ENCODE measurements at regions not wholly inside any gene's neighbourhood (a gene's known extent, or its start where the extent isn't known, plus 50 kb on each side); places are given as distances from the start of the nearest gene placed in this dataset.

DNA sequence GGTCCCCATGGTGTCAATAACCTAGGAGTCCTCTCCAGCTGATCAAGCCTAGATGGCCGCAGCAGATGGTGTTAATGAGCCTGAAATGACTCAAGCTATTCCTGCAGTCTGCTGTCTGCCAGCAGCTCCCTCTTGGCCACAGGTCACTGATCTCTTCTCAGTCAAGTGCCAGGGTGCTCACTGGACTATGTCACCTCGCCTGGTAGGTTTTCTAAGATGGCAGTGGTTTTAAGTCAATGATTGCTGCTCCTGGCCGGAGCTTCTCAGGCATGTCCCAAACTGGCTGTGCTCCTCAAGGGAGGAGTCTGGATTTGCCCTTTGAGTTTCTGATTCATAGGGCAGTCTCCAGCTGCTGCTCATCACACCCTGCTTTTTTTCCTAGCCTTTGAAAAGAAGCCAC lies 58.6 kb upstream of the SHISA6 start:
- Histone ChIP-seq H3K27ac (no peak overlapping the region), H3K4me1 (no peaks in the 10 kb centered on the region), H3K27me3 (no peaks in the 10 kb centered on the region), H3K4me3 (no peak overlapping the region), H3K36me3 (no peaks in the 10 kb centered on the region), H3K9me3 (no peaks in the 10 kb centered on the region)
- WGBS (ENCODE audit: insufficient coverage, low coverage, low lambda C conversion rate, missing lambda C conversion rate), result no CpG with 5 or more reads among the region's 3 CpGs
- intact Hi-C loops (cut with DNase I), result no loop called here
- ATAC-seq (no peak), DNase-seq (no peak)
- TF ChIP-seq POLR2A (IDR thresholded peaks at IDR 0.05), result no peak
- TF ChIP-seq, protein P1, sequence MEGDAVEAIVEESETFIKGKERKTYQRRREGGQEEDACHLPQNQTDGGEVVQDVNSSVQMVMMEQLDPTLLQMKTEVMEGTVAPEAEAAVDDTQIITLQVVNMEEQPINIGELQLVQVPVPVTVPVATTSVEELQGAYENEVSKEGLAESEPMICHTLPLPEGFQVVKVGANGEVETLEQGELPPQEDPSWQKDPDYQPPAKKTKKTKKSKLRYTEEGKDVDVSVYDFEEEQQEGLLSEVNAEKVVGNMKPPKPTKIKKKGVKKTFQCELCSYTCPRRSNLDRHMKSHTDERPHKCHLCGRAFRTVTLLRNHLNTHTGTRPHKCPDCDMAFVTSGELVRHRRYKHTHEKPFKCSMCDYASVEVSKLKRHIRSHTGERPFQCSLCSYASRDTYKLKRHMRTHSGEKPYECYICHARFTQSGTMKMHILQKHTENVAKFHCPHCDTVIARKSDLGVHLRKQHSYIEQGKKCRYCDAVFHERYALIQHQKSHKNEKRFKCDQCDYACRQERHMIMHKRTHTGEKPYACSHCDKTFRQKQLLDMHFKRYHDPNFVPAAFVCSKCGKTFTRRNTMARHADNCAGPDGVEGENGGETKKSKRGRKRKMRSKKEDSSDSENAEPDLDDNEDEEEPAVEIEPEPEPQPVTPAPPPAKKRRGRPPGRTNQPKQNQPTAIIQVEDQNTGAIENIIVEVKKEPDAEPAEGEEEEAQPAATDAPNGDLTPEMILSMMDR (IDR thresholded peaks at IDR 0.05), result no peak

DNA sequence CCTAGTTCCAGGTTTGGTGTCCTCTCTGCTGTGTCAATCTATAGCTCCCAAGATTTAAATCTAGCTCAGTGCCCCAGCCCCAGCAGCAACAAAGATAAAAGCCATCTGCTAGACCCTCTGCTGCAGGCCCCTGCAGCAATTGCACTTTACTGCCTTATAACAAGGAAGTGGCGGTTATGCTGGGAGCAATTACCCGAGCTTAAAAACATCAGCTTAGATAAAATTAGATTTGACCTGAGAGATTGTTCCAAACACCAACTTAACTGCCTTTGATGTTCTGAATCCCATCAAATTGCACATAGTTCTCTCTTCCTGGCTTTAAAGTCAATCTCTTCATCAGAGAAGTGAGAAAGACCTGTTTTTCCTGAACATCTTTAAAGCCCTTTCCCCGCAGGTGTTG lies 62.4 kb upstream of the SHISA6 start:
- Histone ChIP-seq H3K9me3 (no peaks in the 10 kb centered on the region), H3K27me3 (no peaks in the 10 kb centered on the region), H3K4me1 (no peaks in the 10 kb centered on the region), H3K36me3 (no peaks in the 10 kb centered on the region), H3K27ac (no peak overlapping the region), H3K4me3 (no peak overlapping the region)
- WGBS (ENCODE audit: insufficient coverage, low coverage, low lambda C conversion rate, missing lambda C conversion rate), result 27% methylated on average over 3 of the region's 3 CpGs
- intact Hi-C loops (cut with DNase I), result no loop called here
- DNase-seq (no peak), ATAC-seq (no peak)
- TF ChIP-seq, protein P1 (IDR thresholded peaks at IDR 0.05), result no peak
- TF ChIP-seq POLR2A (IDR thresholded peaks at IDR 0.05), result no peak

DNA sequence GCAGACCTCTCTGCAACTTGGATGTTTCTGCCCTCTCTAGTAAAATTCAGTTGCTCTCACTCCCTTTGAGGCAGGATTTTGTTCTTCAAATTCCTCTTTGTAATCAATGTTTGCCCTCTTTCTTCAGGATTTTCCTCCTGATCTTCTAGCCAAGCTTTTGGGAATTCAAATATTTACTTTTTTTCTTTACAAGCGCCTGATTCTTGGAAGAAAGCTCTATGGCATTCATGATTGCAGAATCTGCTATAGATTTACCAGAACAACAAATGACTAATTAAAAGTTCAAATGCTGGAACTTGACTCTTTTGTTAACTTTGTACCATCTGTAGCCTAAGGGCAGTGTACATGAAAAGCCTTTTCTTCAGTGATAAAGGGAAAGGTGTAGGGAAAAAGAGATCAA lies 63.7 kb upstream of the SHISA6 start:
- ATAC-seq, result no peak
- intact Hi-C loops (cut with DNase I), result no loop called here
- no peaks in the 10 kb centered on the region for H3K4me1 ChIP-seq
- H3K9me3 ChIP-seq, result no peaks in the 10 kb centered on the region
- H3K36me3 ChIP-seq, result no peaks in the 10 kb centered on the region
- DNase-seq, result no peak
- WGBS (ENCODE audit: insufficient coverage, low coverage, low lambda C conversion rate, missing lambda C conversion rate), result 17% methylated on average over 1 of the region's 1 CpG
- H3K4me3 ChIP-seq, result no peak overlapping the region
- TF ChIP-seq, protein P1 (IDR thresholded peaks at IDR 0.05), result no peak
- TF ChIP-seq POLR2A (IDR thresholded peaks at IDR 0.05), result no peak
- no peak overlapping the region for H3K27ac ChIP-seq
- no peaks in the 10 kb centered on the region for H3K27me3 ChIP-seq

DNA sequence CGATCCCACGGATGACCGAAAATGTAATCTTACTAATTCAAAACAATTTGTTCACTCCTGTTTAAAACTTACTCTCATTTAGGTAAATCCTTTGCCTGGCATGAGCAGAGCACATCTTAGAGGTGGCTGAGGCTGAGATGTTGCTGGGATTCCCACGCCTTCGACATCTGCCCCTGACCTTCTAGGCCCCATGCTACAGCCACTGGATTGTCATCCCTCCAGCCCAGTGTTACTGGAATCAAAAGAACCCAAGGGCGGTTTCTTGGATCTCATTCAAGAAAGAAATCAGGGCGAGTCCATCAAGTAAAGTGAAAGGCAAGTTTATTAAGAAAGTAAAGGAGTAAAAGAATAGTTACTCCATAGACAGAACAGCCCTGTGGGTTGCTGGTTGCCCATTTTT lies 64.5 kb upstream of the SHISA6 start:
- no peaks in the 10 kb centered on the region for H3K36me3 ChIP-seq
- DNase-seq (no peak), ATAC-seq (no peak)
- no peaks in the 10 kb centered on the region for H3K9me3 ChIP-seq
- WGBS (ENCODE audit: insufficient coverage, low coverage, low lambda C conversion rate, missing lambda C conversion rate), result 59% methylated on average over 7 of the region's 7 CpGs
- TF ChIP-seq, protein P1 (IDR thresholded peaks at IDR 0.05), result no peak
- no peak for TF ChIP-seq POLR2A (IDR thresholded peaks at IDR 0.05)
- intact Hi-C loops (cut with DNase I), result no loop called here
- H3K4me3 ChIP-seq, result no peak overlapping the region
- H3K27me3 ChIP-seq, result no peaks in the 10 kb centered on the region
- no peak overlapping the region for H3K27ac ChIP-seq
- H3K4me1 ChIP-seq, result no peaks in the 10 kb centered on the region

DNA sequence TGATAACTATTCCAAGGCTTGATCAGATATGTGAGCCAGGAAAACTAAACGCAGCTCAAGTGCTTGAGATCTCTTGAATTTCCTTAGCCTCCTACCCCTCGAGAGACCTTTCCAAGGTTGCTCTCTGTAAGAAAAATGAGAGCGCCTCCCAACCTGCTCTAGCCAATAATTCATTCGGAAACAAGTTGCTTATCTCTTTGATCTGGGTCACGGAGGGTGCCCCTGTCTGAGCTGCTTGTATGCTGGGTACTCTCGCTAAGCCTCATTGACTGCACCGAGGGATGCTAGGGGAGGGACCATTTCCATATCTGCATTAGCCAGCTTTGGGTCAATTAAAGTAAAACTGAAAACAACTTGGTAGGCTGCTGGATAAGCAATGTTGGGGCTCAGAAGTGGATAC lies 70.1 kb upstream of the SHISA6 start:
- Histone ChIP-seq H3K27me3 (no peaks in the 10 kb centered on the region), H3K9me3 (no peaks in the 10 kb centered on the region), H3K4me3 (no peak overlapping the region), H3K27ac (no peak overlapping the region), H3K4me1 (no peaks in the 10 kb centered on the region), H3K36me3 (no peaks in the 10 kb centered on the region)
- TF ChIP-seq, protein P1 (IDR thresholded peaks at IDR 0.05), result no peak
- no peak for TF ChIP-seq POLR2A (IDR thresholded peaks at IDR 0.05)
- no peak for DNase-seq
- WGBS (ENCODE audit: insufficient coverage, low coverage, low lambda C conversion rate, missing lambda C conversion rate), result 32% methylated on average over 6 of the region's 7 CpGs
- intact Hi-C loops (cut with DNase I), result no loop called here
- no peak for ATAC-seq

All from right lobe of liver (tissue), 6 donors.